MM.1S (cell line): ENCODE measurements at regions not wholly inside any gene's neighbourhood (a gene's known extent, or its start where the extent isn't known, plus 50 kb on each side); places are given as distances from the start of the nearest gene placed in this dataset.

ENCODE experiments used
- DNase-seq: peaks from one replicate; pipeline ENCODE4 v3.0.0-alpha.2; 2015
- H2AFZ ChIP-seq: fragments of 300-600 bp; sonication (generic); 2 replicates; pipeline ENCODE4 v1.6.0; 2016; ENCODE audit warnings: antibody characterized with exemption, low read length
- H3F3A ChIP-seq: fragments of 300-600 bp; sonication (generic); 2 replicates; pipeline ENCODE4 v1.6.1; 2016; ENCODE audit warnings: mild to moderate bottlenecking, antibody characterized with exemption, low read length, moderate library complexity, mixed read lengths; ENCODE audit not compliant: insufficient read depth
- H3K27ac ChIP-seq: fragments of 300-600 bp; sonication (generic); 2 replicates; pipeline ENCODE4 v1.5.1; 2016; ENCODE audit warnings: mild to moderate bottlenecking, low read length
- H3K27me3 ChIP-seq: fragments of 300-600 bp; sonication (generic); replicated peaks from 2 replicates; pipeline ENCODE4 v1.6.0; 2016; ENCODE audit warnings: low read length; ENCODE audit not compliant: insufficient read depth
- H3K36me3 ChIP-seq: fragments of 300-600 bp; sonication (generic); replicated peaks from 2 replicates; pipeline ENCODE4 v1.6.1; 2016; ENCODE audit warnings: mild to moderate bottlenecking, low read length, mixed read lengths; ENCODE audit not compliant: insufficient read depth
- H3K4me1 ChIP-seq: fragments of 300-600 bp; sonication (generic); 2 replicates; pipeline ENCODE4 v1.6.1; 2016; ENCODE audit warnings: low read length, mixed read lengths
- H3K4me2 ChIP-seq: fragments of 300-600 bp; sonication (generic); 2 replicates; pipeline ENCODE4 v1.6.0; 2016; ENCODE audit warnings: low read depth, low read length
- H3K4me3 ChIP-seq: fragments of 300-600 bp; sonication (generic); 2 replicates; pipeline ENCODE4 v1.5.1; 2016; ENCODE audit warnings: low read length, mixed read lengths
- H3K79me2 ChIP-seq: fragments of 300-600 bp; sonication (generic); 2 replicates; pipeline ENCODE4 v1.6.1; 2016; ENCODE audit warnings: mixed run types, low read length, mixed read lengths
- H3K9ac ChIP-seq: fragments of 300-600 bp; sonication (generic); 2 replicates; pipeline ENCODE4 v1.6.1; 2016; ENCODE audit warnings: low read length, mixed read lengths
- H3K9me2 ChIP-seq: fragments of 300-600 bp; sonication (generic); replicated peaks from 2 replicates; pipeline ENCODE4 v1.6.1; 2016; ENCODE audit warnings: mild to moderate bottlenecking, low read length, mixed read lengths; ENCODE audit not compliant: insufficient read depth
- H3K9me3 ChIP-seq: fragments of 300-600 bp; sonication (generic); replicated peaks from 2 replicates; pipeline ENCODE4 v1.6.1; 2016; ENCODE audit warnings: mild to moderate bottlenecking, low read length, mixed read lengths; ENCODE audit not compliant: insufficient read depth
- H4K20me1 ChIP-seq: fragments of 300-600 bp; sonication (generic); 2 replicates; pipeline ENCODE4 v1.6.1; 2016; ENCODE audit warnings: mild to moderate bottlenecking, low read length, moderate library complexity, mixed read lengths; ENCODE audit not compliant: insufficient read depth
- EZH2 ChIP-seq: fragments of 300-600 bp; sonication (generic); optimal IDR thresholded peaks from 2 replicates; pipeline ENCODE3; 2017; ENCODE audit warnings: low read depth, mild to moderate bottlenecking, antibody characterized with exemption, low read length, mixed read lengths
- EZH2phosphoT487 ChIP-seq: fragments of 300-600 bp; sonication (generic); IDR thresholded peaks from 2 replicates; pipeline ENCODE4 v1.6.1; 2018; ENCODE audit warnings: antibody characterized with exemption, low read length
- TF ChIP-seq, protein P1 (sequence below): fragments of 300-600 bp; sonication (generic); IDR thresholded peaks from 2 replicates; pipeline ENCODE4 v1.5.1; 2016; ENCODE audit warnings: antibody characterized with exemption, low read length, mixed read lengths

GRCh38 chr2:215736653-215737290, 276.6 kb downstream of the MREG start:
- Histone ChIP-seq H2AFZ (no peak overlapping the region), H3K4me3 (no peak overlapping the region), H3K4me2 (no peak overlapping the region), H4K20me1 (no peaks in the 10 kb centered on the region), H3K36me3 (no peaks in the 10 kb centered on the region), H3F3A (no peaks in the 10 kb centered on the region), H3K4me1 (no peaks in the 10 kb centered on the region), H3K9me3 (no peaks in the 10 kb centered on the region), H3K79me2 (no peaks in the 10 kb centered on the region), H3K9me2 (no peaks in the 10 kb centered on the region), H3K27me3 (no peaks in the 10 kb centered on the region), H3K27ac (no peak overlapping the region), H3K9ac (no peak overlapping the region)
- TF ChIP-seq EZH2 (no peak), EZH2phosphoT487 (no peak)
- TF ChIP-seq, protein P1, sequence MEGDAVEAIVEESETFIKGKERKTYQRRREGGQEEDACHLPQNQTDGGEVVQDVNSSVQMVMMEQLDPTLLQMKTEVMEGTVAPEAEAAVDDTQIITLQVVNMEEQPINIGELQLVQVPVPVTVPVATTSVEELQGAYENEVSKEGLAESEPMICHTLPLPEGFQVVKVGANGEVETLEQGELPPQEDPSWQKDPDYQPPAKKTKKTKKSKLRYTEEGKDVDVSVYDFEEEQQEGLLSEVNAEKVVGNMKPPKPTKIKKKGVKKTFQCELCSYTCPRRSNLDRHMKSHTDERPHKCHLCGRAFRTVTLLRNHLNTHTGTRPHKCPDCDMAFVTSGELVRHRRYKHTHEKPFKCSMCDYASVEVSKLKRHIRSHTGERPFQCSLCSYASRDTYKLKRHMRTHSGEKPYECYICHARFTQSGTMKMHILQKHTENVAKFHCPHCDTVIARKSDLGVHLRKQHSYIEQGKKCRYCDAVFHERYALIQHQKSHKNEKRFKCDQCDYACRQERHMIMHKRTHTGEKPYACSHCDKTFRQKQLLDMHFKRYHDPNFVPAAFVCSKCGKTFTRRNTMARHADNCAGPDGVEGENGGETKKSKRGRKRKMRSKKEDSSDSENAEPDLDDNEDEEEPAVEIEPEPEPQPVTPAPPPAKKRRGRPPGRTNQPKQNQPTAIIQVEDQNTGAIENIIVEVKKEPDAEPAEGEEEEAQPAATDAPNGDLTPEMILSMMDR = no peak
- DNase-seq = no peak

GRCh38 chr2:215731108-215731658, 282.2 kb downstream of the MREG start:
- Histone ChIP-seq H3K4me2 (no peak overlapping the region), H3K27me3 (no peaks in the 10 kb centered on the region), H3K9me2 (no peaks in the 10 kb centered on the region), H3K36me3 (no peaks in the 10 kb centered on the region), H3F3A (no peaks in the 10 kb centered on the region), H3K4me3 (no peak overlapping the region), H3K4me1 (no peaks in the 10 kb centered on the region), H4K20me1 (no peaks in the 10 kb centered on the region), H3K9ac (no peak overlapping the region), H3K79me2 (no peaks in the 10 kb centered on the region), H2AFZ (no peak overlapping the region), H3K9me3 (no peaks in the 10 kb centered on the region), H3K27ac (no peak overlapping the region)
- TF ChIP-seq EZH2 (no peak), EZH2phosphoT487 (no peak)
- TF ChIP-seq, protein P1 = no peak
- no peak for DNase-seq

DNA sequence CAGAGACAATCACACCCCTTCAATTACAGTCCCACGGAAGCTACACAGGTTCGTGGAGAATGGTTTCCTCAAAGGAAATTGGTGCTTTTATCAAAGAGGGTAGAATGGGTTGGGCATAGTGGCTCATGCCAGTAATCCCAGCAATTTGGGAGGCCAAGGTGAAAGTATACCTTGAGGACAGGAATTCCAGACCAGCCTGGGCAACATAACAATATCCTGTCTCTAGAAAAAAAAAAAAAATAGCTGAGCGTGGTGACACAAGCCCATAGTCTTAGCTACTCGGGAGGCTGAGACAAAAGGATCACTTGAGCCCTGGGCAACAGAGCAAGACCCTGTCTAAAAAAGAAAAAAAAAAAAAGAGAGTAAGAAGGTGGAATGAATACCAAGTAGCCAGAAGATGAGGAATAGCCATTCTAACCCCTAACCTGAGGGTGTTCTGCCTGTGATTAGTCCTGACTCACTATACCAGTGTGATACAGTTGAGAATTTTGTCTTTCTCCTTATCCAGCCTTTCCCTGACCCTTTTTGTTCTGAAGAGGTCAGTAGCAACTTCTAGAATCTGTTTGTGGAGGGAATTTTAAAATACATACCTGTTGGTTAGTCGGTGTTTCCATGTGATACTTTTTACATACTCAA, 283.2 kb downstream of the MREG start:
- TF ChIP-seq EZH2 (no peak), EZH2phosphoT487 (no peak)
- TF ChIP-seq, protein P1 = no peak
- Histone ChIP-seq H3K4me1 (no peaks in the 10 kb centered on the region), H3K9ac (no peak overlapping the region), H3K36me3 (no peaks in the 10 kb centered on the region), H3K4me2 (no peak overlapping the region), H3K9me3 (no peaks in the 10 kb centered on the region), H4K20me1 (no peaks in the 10 kb centered on the region), H3K27ac (no peak overlapping the region), H3K9me2 (no peaks in the 10 kb centered on the region), H3F3A (no peaks in the 10 kb centered on the region), H3K4me3 (no peak overlapping the region), H2AFZ (no peak overlapping the region), H3K79me2 (no peaks in the 10 kb centered on the region), H3K27me3 (no peaks in the 10 kb centered on the region)
- no peak for DNase-seq
